ENCODE measurements at regions not wholly inside any gene's neighbourhood (a gene's known extent, or its start where the extent isn't known, plus 50 kb on each side); places are given as distances from the start of the nearest gene placed in this dataset.

GRCh38 chr20:5434116-5434515 is 117.4 kb upstream of the PROKR2 start:
- 37 to 45% (median 42%) methylated on average over 4 of the region's 4 CpGs for WGBS, 3 donors
- H3K4me3 ChIP-seq = no peak overlapping the region
- H3K27ac ChIP-seq = no peak overlapping the region
- intact Hi-C loops (cut with DNase I) = no loop called here
- no peaks in the 10 kb centered on the region for H3K36me3 ChIP-seq (ENCODE audit: insufficient read depth in 1 of 2, low read depth in 1 of 2)
- DNase-seq = no peak
- TF ChIP-seq CTCF (IDR thresholded peaks at IDR 0.05) = no peak
- no peaks in the 10 kb centered on the region for H3K4me1 ChIP-seq
- no peaks in the 10 kb centered on the region for H3K9me3 ChIP-seq
- peaks cover 0 to 2% (median 0%) of the 10 kb centered on the region in 3 donors for H3K27me3 ChIP-seq (ENCODE audit: insufficient read depth in 3 of 3, low read length in 2 of 3)
- ATAC-seq = no peak

GRCh38 chr20:5433352-5433751 is 116.6 kb upstream of the PROKR2 start:
- no peak overlapping the region for H3K27ac ChIP-seq
- WGBS, 3 donors = 33 to 45% (median 35%) methylated on average over 3 of the region's 3 CpGs
- intact Hi-C loops (cut with DNase I) = no loop called here
- no peak for ATAC-seq
- peaks cover 0 to 2% (median 0%) of the 10 kb centered on the region in 3 donors for H3K27me3 ChIP-seq (ENCODE audit: insufficient read depth in 3 of 3, low read length in 2 of 3)
- H3K4me1 ChIP-seq = no peaks in the 10 kb centered on the region
- no peak for TF ChIP-seq CTCF (IDR thresholded peaks at IDR 0.05)
- no peaks in the 10 kb centered on the region for H3K9me3 ChIP-seq
- H3K4me3 ChIP-seq = no peak overlapping the region
- DNase-seq = no peak
- no peaks in the 10 kb centered on the region for H3K36me3 ChIP-seq (ENCODE audit: insufficient read depth in 1 of 2, low read depth in 1 of 2)

- no peaks in the 10 kb centered on the region for H3K4me1 ChIP-seq
- H3K9me3 ChIP-seq = no peaks in the 10 kb centered on the region
- no peaks in the 10 kb centered on the region for H3K36me3 ChIP-seq (ENCODE audit: insufficient read depth in 1 of 2, low read depth in 1 of 2)
- TF ChIP-seq CTCF (IDR thresholded peaks at IDR 0.05) = no peak
- intact Hi-C loops (cut with DNase I) = no loop called here
- WGBS, 3 donors = 80 to 81% (median 81%) methylated on average over 15 of the region's 15 CpGs
- ATAC-seq (no peak), DNase-seq (no peak)
- no peak overlapping the region for H3K27ac ChIP-seq
- no peak overlapping the region for H3K4me3 ChIP-seq
- H3K27me3 ChIP-seq (ENCODE audit: insufficient read depth in 3 of 3, low read length in 2 of 3) = peaks cover 0 to 2% (median 0%) of the 10 kb centered on the region in 3 donors
Measured at GRCh38 chr20:5432030-5432429, 115.3 kb upstream of the PROKR2 start.

GRCh38 chr20:5430670-5431069 is 113.9 kb upstream of the PROKR2 start:
- Histone ChIP-seq H3K27ac (no peak overlapping the region), H3K4me1 (no peaks in the 10 kb centered on the region), H3K4me3 (no peak overlapping the region), H3K36me3 (ENCODE audit: insufficient read depth in 1 of 2, low read depth in 1 of 2) (no peaks in the 10 kb centered on the region), H3K9me3 (no peaks in the 10 kb centered on the region), H3K27me3 (ENCODE audit: insufficient read depth in 3 of 3, low read length in 2 of 3) (peaks cover 0 to 2% (median 0%) of the 10 kb centered on the region in 3 donors)
- DNase-seq = no peak
- WGBS, 3 donors = 18 to 60% (median 55%) methylated on average over 2 of the region's 2 CpGs
- intact Hi-C loops (cut with DNase I) = no loop called here
- no peak for TF ChIP-seq CTCF (IDR thresholded peaks at IDR 0.05)
- no peak for ATAC-seq

- no peak for DNase-seq
- TF ChIP-seq CTCF (IDR thresholded peaks at IDR 0.05) = no peak
- Histone ChIP-seq H3K4me1 (no peaks in the 10 kb centered on the region), H3K27ac (no peak overlapping the region), H3K9me3 (no peaks in the 10 kb centered on the region), H3K36me3 (ENCODE audit: insufficient read depth in 1 of 2, low read depth in 1 of 2) (no peaks in the 10 kb centered on the region), H3K4me3 (no peak overlapping the region), H3K27me3 (ENCODE audit: insufficient read depth in 3 of 3, low read length in 2 of 3) (no peaks in the 10 kb centered on the region)
- ATAC-seq = no peak
- intact Hi-C loops (cut with DNase I) = no loop called here
- WGBS, 3 donors = 69 to 75% (median 73%) methylated on average over 4 of the region's 4 CpGs
Measured at GRCh38 chr20:5426026-5426425, 109.3 kb upstream of the PROKR2 start.
